Breast epithelium (tissue), 4 donors: ENCODE measurements at regions not wholly inside any gene's neighbourhood (a gene's known extent, or its start where the extent isn't known, plus 50 kb on each side); places are given as distances from the start of the nearest gene placed in this dataset.

Experiments
- DNase-seq, 2 donors: peaks; one replicate each; pipeline ENCODE4 v3.0.0-alpha.2; 2019; ENCODE audit warnings: low spot score in 2 of 2
- H3K27ac ChIP-seq, 2 donors: fragments of 200-600 bp; sonication (generic) in 1 of 2; one replicate each; pipeline ENCODE4 v1.5.1; 2016 to 2019; ENCODE audit warnings: mild to moderate bottlenecking in 1 of 2
- H3K27me3 ChIP-seq, 2 donors: fragments of 200-600 bp; sonication (generic) in 1 of 2; one replicate each; pipeline versions ENCODE4 v1.5.1 to v1.6.0; 2017 to 2019; ENCODE audit warnings: control low read depth in 1 of 2, mild to moderate bottlenecking in 1 of 2
- H3K36me3 ChIP-seq: fragments of 200-600 bp; one replicate; pipeline ENCODE4 v1.5.1; 2019
- H3K4me1 ChIP-seq, 2 donors: fragments of 200-600 bp; sonication (generic); one replicate each; pipeline ENCODE4 v1.5.1; 2016 to 2019; ENCODE audit warnings: control low read depth in 1 of 2
- H3K4me3 ChIP-seq, 3 donors: fragments of 200-600 bp; sonication (generic); 1 replicate in 2 of 3; 2 replicates in 1 of 3; pipeline ENCODE4 v1.5.1; 2016 to 2019; ENCODE audit warnings: mild to moderate bottlenecking in 3 of 3, moderate library complexity in 2 of 3
- H3K9me3 ChIP-seq, 2 donors: fragments of 200-600 bp; sonication (generic) in 1 of 2; one replicate each; pipeline ENCODE4 v1.5.1; 2016 to 2019; ENCODE audit warnings: control low read depth in 1 of 2
- POLR2A ChIP-seq: fragments of 450-650 bp; IDR thresholded peaks from one replicate; pipeline ENCODE4 v1.6.1; 2016; ENCODE audit warnings: antibody characterized with exemption, mild to moderate bottlenecking, moderate library complexity
- POLR2AphosphoS5 ChIP-seq, 3 donors: sonication (generic); formaldehyde crosslinking; IDR thresholded peaks; one replicate each; pipeline ENCODE4 v1.6.1; 2017; ENCODE audit warnings: antibody characterized with exemption in 3 of 3
- intact Hi-C: fragments of 100-400 bp; cut with DNase I; formaldehyde crosslinking; loops from one replicate; pipeline ENCODE4 v1.15.1; 2023; ENCODE audit warnings: low total_unique reads
- TF ChIP-seq, protein P1 (sequence below), 3 donors: fragments of 450-650 bp; IDR thresholded peaks; one replicate each; pipeline ENCODE4 v1.5.1; 2016 to 2017; ENCODE audit warnings: antibody characterized with exemption in 3 of 3, mild to moderate bottlenecking in 3 of 3, moderate library complexity in 3 of 3

DNA sequence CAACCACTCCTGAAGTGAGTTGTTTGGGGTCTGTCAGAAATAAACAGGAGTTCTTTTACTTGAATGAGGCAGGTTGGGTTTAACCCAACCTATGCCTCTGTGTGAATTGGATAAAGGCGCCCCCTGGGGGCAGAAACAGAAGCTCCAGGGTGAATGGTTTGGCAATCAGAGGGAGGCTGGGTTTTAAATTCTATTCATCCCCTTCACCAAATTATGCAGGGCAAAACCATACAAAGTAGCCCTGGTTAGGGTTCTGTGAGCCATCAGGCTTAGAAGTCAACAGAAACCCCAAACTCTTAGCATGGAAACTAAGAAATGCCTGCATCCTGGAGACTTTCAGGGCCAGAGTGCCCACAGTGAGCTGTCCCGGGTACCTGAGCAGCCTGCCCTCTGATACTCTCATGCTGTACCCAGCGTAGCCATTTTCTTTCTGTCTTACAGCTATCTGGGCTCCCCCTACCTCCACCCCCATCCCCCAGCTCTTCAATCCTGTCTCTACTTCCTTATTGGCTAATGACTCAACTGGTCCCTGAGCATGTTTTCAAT lies 241.5 kb downstream of the ICOS start:
- Histone ChIP-seq H3K27ac (no peak overlapping the region), H3K36me3 (no peaks in the 10 kb centered on the region), H3K9me3 (no peaks in the 10 kb centered on the region), H3K27me3 (no peaks in the 10 kb centered on the region), H3K4me3 (no peak overlapping the region), H3K4me1 (no peaks in the 10 kb centered on the region)
- intact Hi-C loops: no loop called here
- no peak for DNase-seq
- TF ChIP-seq POLR2AphosphoS5 (IDR thresholded peaks at IDR 0.05): no peak
- TF ChIP-seq POLR2A: no peak
- TF ChIP-seq, protein P1, sequence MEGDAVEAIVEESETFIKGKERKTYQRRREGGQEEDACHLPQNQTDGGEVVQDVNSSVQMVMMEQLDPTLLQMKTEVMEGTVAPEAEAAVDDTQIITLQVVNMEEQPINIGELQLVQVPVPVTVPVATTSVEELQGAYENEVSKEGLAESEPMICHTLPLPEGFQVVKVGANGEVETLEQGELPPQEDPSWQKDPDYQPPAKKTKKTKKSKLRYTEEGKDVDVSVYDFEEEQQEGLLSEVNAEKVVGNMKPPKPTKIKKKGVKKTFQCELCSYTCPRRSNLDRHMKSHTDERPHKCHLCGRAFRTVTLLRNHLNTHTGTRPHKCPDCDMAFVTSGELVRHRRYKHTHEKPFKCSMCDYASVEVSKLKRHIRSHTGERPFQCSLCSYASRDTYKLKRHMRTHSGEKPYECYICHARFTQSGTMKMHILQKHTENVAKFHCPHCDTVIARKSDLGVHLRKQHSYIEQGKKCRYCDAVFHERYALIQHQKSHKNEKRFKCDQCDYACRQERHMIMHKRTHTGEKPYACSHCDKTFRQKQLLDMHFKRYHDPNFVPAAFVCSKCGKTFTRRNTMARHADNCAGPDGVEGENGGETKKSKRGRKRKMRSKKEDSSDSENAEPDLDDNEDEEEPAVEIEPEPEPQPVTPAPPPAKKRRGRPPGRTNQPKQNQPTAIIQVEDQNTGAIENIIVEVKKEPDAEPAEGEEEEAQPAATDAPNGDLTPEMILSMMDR (IDR thresholded peaks at IDR 0.05): peak in 2 of 3 donors; percentile 18 to 46

- peak in 1 of 2 donors; percentile 18 for DNase-seq
- no peaks in the 10 kb centered on the region for H3K36me3 ChIP-seq
- no peak for TF ChIP-seq POLR2A
- TF ChIP-seq, protein P1 (IDR thresholded peaks at IDR 0.05): no peak
- TF ChIP-seq POLR2AphosphoS5 (IDR thresholded peaks at IDR 0.05): no peak
- H3K27me3 ChIP-seq: no peaks in the 10 kb centered on the region
- no peak overlapping the region for H3K4me3 ChIP-seq
- no peak overlapping the region for H3K27ac ChIP-seq
- no peaks in the 10 kb centered on the region for H3K9me3 ChIP-seq
- H3K4me1 ChIP-seq: no peaks in the 10 kb centered on the region
- intact Hi-C loops: no loop called here
Measured at GRCh38 chr2:204180649-204181048, 244.1 kb downstream of the ICOS start.

GRCh38 chr2:204183608-204184007 lies 247.0 kb downstream of the ICOS start:
- DNase-seq: no peak
- no peak overlapping the region for H3K27ac ChIP-seq
- H3K4me1 ChIP-seq: no peaks in the 10 kb centered on the region
- intact Hi-C loops: no loop called here
- no peaks in the 10 kb centered on the region for H3K9me3 ChIP-seq
- TF ChIP-seq, protein P1 (IDR thresholded peaks at IDR 0.05): no peak
- TF ChIP-seq POLR2AphosphoS5 (IDR thresholded peaks at IDR 0.05): peak in 1 of 3 donors; percentile 71
- no peak overlapping the region for H3K4me3 ChIP-seq
- H3K27me3 ChIP-seq: no peaks in the 10 kb centered on the region
- H3K36me3 ChIP-seq: no peaks in the 10 kb centered on the region

GRCh38 chr2:204184226-204184625 lies 247.7 kb downstream of the ICOS start:
- H3K36me3 ChIP-seq: no peaks in the 10 kb centered on the region
- DNase-seq: no peak
- H3K4me3 ChIP-seq: no peak overlapping the region
- no peak for TF ChIP-seq POLR2AphosphoS5 (IDR thresholded peaks at IDR 0.05)
- no peaks in the 10 kb centered on the region for H3K4me1 ChIP-seq
- no peak overlapping the region for H3K27ac ChIP-seq
- H3K9me3 ChIP-seq: no peaks in the 10 kb centered on the region
- H3K27me3 ChIP-seq: no peaks in the 10 kb centered on the region
- intact Hi-C loops: no loop called here

DNA sequence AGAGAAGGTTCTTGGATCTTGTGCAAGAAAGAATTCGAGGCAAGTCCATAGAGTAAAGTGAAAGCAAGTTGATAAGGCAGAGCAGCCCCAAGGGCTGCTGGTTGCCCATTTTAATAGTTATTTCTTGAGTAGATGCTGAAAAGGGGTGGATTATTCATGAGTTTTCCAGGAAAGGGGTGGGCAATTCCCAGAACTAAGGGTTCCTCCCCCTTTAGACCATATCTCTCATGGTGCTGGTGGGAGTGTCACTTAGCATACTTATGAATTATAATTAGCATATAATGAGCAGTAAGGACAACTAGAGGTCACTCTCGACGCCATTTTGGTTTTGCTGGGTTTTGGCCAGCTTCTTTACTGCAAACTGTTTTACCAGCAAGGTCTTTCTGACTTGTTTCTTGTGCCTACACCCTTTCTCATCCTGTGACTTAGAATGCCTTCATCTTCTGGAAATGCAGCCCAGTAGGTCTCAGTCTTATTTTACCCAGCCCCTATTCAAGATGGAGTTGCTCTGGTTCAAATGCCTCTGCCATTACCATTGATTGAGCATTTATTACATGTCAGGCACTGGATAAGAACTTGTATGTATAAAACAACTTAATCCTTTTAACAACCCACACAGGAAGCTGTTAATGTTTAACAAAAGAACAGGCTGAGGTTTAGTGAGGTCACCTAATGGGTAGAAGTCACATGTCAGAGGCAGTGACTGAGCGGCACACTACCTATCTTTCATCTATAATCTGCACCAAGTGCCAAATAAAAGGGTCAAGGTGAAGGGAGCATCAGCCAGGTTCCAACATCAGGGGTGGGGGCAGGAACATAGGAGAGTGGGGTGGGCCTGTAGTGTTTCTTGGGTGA lies 250.9 kb downstream of the ICOS start:
- Histone ChIP-seq H3K4me3 (no peak overlapping the region), H3K27me3 (no peaks in the 10 kb centered on the region), H3K9me3 (no peaks in the 10 kb centered on the region), H3K36me3 (no peaks in the 10 kb centered on the region), H3K27ac (no peak overlapping the region), H3K4me1 (no peaks in the 10 kb centered on the region)
- no peak for TF ChIP-seq POLR2AphosphoS5 (IDR thresholded peaks at IDR 0.05)
- no peak for TF ChIP-seq POLR2A
- TF ChIP-seq, protein P1 (IDR thresholded peaks at IDR 0.05): no peak
- DNase-seq: no peak
- intact Hi-C loops: no loop called here
